ENCODE measurements at regions not wholly inside any gene's neighbourhood (a gene's known extent, or its start where the extent isn't known, plus 50 kb on each side); places are given as distances from the start of the nearest gene placed in this dataset.

GRCh38 chr1:80506216-80506615 is 1294.5 kb upstream of the ADGRL2 start:
- TF ChIP-seq POLR2A (IDR thresholded peaks at IDR 0.05) (no peak), CTCF (IDR thresholded peaks at IDR 0.05) (no peak)

Measured in adrenal gland (tissue), 5 donors.